NAMALWA (cell line): ENCODE measurements at regions not wholly inside any gene's neighbourhood (a gene's known extent, or its start where the extent isn't known, plus 50 kb on each side); places are given as distances from the start of the nearest gene placed in this dataset.

Experiments used
- DNase-seq: peaks from one replicate; pipeline ENCODE4 v3.0.0-alpha.2; 2015; ENCODE audit warnings: low spot score

- no peak for DNase-seq
These were observed 58.8 kb upstream of the ERRFI1 start for GRCh38 chr1:8084913-8085312.

GRCh38 chr1:8083739-8084484 lies 57.8 kb upstream of the ERRFI1 start:
- DNase-seq: no peak

GRCh38 chr1:8082945-8083344 lies 56.8 kb upstream of the ERRFI1 start:
- no peak for DNase-seq

GRCh38 chr1:8078176-8078671 lies 52.1 kb upstream of the ERRFI1 start:
- no peak for DNase-seq

GRCh38 chr1:8077602-8078001 lies 51.5 kb upstream of the ERRFI1 start:
- DNase-seq: no peak

- DNase-seq: no peak
These were observed 51.0 kb upstream of the ERRFI1 start for GRCh38 chr1:8077120-8077573.

GRCh38 chr1:8076176-8076575 lies 50.1 kb upstream of the ERRFI1 start:
- DNase-seq: no peak
